HPDE6-E6E7 (cell line): ENCODE measurements at regions not wholly inside any gene's neighbourhood (a gene's known extent, or its start where the extent isn't known, plus 50 kb on each side); places are given as distances from the start of the nearest gene placed in this dataset.

ENCODE experiments used
- DNase-seq: peaks from one replicate; pipeline ENCODE4 v3.0.0; 2011; ENCODE audit warnings: missing footprints; ENCODE audit errors: extremely low spot score

- DNase-seq: no peak
Observed at GRCh38 chr15:39444735-39445470, 136.0 kb upstream of the THBS1 start.

DNA sequence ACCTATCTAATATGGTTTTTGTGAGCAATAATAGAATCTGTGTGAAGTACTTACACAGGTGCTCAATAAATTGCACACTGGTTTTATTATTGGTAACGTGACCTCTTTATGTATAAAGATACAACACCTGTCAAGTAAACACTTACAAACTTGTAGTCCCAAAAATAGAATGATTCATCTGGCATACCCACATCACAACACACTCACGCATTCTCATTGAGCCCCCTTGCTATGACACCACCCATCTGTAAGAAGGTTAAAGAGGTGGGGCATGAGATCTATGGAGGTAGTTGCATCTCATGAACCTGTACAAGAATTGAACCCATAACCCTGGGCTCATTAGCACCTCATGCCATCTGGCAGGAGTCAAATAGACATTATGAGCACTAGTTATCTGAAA lies 134.9 kb upstream of the THBS1 start:
- DNase-seq: no peak

DNA sequence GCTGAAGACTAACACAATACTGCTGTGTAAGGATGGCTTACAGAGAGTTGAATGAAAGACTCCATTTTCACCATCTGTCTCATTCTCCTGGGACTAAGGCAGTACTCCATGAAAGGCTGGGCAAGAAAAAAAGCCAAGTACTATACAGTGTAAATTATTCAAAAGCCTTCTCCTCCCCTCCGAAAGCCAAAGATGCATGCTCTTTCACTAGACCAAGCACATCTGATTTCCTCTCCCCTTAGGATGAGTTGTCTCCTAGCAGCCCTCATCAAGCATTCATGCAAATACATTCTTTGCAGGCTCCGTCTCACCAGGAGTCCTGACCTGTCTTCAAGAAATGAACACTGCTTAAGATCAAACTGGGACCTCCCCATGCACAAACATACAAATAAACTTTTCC lies 133.5 kb upstream of the THBS1 start:
- DNase-seq: no peak

- DNase-seq: no peak
Observed at GRCh38 chr15:39447881-39448280, 133.0 kb upstream of the THBS1 start.

- DNase-seq: no peak
Observed at GRCh38 chr15:39448409-39448808, 132.5 kb upstream of the THBS1 start.

- DNase-seq: no peak
Observed at GRCh38 chr15:39451121-39451688, 129.7 kb upstream of the THBS1 start.

- no peak for DNase-seq
Observed at GRCh38 chr15:39451871-39452270, 129.0 kb upstream of the THBS1 start.

DNA sequence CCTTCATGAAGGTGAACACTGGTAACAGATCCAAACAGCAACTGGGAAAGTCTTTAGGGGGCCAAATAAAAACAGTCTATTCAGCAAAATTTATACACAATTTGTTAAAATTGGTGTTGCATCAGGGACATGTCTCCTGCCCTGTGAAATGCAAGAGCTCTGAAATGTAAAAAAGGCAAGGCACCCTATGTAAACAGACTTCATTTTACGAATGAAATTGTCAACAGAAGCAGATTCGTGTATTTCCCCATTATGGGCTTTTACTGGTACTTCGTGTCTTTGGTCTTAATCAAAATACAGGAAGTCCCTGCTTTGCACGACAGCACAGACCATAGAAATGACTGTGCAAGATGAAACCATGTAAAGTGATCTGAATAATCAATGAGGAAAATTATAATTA lies 127.3 kb upstream of the THBS1 start:
- DNase-seq: no peak

- no peak for DNase-seq
Observed at GRCh38 chr15:39454189-39454986, 126.5 kb upstream of the THBS1 start.

DNA sequence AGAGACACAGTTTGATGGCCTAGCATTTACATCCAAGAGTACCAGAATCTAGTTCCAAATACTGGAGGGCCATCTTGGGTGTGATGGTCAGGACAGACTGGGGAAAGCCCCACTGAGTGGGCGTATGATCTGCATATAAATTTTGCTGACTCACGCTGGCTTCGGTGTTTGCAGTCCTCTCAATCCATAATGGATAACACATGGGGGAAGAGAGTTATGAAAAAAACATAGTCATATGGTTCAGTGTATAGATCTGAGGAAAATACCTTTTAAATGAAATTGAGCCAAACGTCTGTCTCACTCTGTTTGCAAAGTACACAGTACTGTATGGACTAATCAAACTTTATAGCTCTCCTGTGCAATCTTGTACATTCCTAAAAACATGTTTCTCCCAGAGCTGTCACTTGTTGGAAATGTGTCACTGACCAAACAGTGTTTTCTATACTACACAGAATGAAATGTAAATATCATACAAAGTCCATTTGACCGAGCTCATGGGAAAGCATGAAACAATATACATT lies 125.3 kb upstream of the THBS1 start:
- no peak for DNase-seq

DNA sequence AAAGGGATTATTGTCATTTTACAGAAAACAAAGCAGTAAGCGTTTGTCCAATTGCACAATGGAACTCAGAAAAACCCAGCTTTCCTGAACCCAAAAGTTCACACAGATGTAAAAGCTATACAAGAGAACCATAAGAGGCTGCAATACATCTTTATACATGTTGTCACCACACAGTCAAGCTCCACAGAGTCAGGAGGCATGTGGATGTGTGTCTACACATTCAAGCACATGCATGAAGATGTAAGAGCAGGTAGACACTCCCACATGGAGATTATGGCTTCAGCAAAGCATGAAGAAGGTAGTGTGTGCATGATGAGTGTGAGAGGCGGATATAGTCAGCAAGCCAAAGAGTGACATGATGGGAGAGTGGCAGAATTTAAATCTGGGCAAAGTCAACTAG lies 124.7 kb upstream of the THBS1 start:
- no peak for DNase-seq

DNA sequence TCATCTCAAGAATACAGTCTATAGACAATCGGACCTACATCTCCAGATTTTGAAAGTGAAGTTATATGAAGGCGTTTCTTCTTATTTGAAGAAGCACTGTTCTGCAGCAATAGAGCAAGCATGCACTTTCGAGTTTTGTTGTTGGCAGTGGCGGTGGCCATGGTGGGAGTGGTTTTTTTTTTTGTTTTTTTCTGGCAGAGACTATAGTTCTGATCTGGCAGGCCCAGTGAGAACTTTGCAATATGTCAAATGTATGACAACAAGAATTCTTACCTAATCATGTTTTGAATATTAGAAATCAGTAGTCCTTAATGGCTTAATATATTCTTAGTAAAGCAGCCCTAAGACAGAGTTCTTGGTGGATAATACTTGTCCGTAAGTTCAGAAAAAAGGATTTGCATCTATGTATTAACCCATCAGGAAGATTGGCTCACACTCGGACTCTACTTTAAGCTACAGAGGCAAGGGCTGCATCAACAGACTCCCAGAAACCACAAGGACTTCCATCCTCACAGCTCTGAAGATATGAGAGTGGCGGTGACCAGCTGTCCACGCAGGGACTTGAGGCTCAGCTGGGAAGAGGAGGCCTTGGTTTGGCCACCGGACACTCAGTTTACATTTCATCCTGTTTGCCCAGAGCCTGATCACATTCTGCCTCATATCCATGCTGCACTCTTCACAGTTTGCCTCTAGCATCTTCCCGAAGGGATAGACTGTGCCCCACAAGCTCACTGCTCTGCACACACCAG lies 124.1 kb upstream of the THBS1 start:
- no peak for DNase-seq

DNA sequence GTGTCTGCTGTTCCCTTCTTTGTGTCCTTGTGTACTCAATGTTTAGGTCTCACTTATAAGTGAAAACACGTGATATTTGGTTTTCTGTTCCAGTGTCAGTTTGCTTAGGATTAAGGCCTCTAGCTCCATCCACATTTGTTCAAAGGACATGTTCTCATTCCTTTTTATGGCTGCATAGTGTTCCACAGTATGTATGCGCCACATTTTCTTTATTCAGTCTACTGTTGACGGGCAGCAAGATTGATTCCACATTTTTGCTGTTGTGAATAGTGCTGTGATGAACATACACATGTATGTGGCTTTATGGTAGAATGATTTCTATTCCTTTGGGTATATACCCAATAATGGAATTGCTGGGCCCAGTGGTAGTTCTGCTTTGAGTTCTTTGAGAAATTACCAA lies 122.7 kb upstream of the THBS1 start:
- DNase-seq: no peak

- no peak for DNase-seq
Observed at GRCh38 chr15:39459548-39459947, 121.3 kb upstream of the THBS1 start.

- DNase-seq: no peak
Observed at GRCh38 chr15:39460748-39461147, 120.1 kb upstream of the THBS1 start.

GRCh38 chr15:39461536-39462130 lies 119.2 kb upstream of the THBS1 start:
- no peak for DNase-seq

DNA sequence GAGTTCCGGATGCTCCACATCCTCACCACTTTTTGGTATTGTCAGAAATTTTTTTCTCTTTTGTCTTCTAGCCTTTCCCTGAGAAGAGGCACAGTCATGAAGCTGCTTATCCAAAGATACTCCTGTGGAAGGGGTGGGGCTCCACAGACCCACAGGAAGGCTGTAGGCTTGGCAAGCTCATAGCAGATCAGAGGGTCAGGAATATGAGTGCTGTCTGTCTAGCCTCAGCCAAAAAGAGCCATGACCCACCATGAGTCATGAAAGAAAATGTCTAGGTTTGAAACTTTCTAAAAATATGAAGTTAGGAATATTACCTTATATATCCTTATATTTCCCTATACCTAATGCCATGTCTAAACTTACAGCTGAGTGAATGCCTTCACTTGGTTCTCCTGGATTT lies 118.2 kb upstream of the THBS1 start:
- no peak for DNase-seq

- DNase-seq: no peak
Observed at GRCh38 chr15:39465843-39466749, 114.8 kb upstream of the THBS1 start.

DNA sequence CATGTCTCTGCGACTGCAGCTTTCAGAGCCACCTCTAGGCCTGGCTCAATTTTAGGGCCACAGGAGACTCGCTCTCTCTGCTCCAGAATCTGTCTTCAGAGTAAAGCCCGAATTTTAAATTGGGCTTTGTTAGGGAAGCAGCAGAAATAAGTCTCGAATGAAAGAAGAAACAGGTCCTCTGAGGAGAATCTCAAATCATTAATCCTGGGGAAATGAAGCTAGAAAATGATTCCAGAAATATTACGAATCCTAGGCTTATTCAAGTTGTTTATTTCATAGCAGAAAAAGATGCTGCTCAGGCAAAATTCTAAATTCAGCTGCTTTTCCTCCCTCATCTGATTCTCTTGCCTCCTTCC lies 114.2 kb upstream of the THBS1 start:
- DNase-seq: no peak

DNA sequence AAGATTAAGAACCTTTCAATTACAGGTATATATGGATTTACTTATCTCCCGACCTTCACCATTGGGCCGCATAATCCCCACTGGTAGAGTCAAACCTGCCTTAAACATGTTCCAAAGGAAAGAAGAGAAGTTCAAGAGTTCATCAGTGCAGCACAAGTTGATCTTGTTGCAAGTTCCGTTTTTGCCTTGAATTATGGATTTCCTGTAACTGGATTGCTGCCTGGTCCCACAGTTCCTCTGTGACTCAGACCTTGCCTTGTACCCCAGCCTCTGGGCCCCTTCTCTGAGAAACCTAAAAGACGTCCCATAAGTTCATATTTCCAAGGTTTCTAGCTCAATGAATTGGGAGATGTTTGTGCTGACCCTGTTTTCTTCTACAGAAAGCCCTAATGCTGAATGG lies 112.5 kb upstream of the THBS1 start:
- DNase-seq: no peak

GRCh38 chr15:39468828-39469227 lies 112.1 kb upstream of the THBS1 start:
- no peak for DNase-seq
